GM23338 (cell line): ENCODE measurements at regions not wholly inside any gene's neighbourhood (a gene's known extent, or its start where the extent isn't known, plus 50 kb on each side); places are given as distances from the start of the nearest gene placed in this dataset.

ENCODE experiments used
- ATAC-seq: fragments of 200-7000 bp; cut with Tn5 transposase; 3 replicates; pipeline ENCODE4 v1.9.1; 2020
- DNase-seq: peaks from one replicate; pipeline ENCODE4 v3.0.0-alpha.2; 2015; ENCODE audit warnings: low spot score
- H2AFZ ChIP-seq: fragments of 200-600 bp; sonication (generic); 2 replicates; pipeline ENCODE4 v1.8.0; 2016; ENCODE audit warnings: antibody characterized with exemption, mild to moderate bottlenecking, moderate library complexity
- H3F3A ChIP-seq: fragments of 200-600 bp; sonication (generic); replicated peaks from 2 replicates; pipeline ENCODE4 v1.8.0; 2017; ENCODE audit warnings: antibody characterized with exemption, mixed run types, low read depth
- H3K27ac ChIP-seq: fragments of 200-600 bp; sonication (generic); 2 replicates; pipeline ENCODE4 v1.6.1; 2016; ENCODE audit warnings: low read depth
- H3K27me3 ChIP-seq: fragments of 200-600 bp; sonication (generic); 2 replicates; pipeline ENCODE4 v1.8.0; 2016; ENCODE audit warnings: mild to moderate bottlenecking, mixed run types, moderate library complexity; ENCODE audit not compliant: insufficient read depth
- H3K36me3 ChIP-seq: fragments of 200-600 bp; sonication (generic); 2 replicates; pipeline ENCODE4 v1.8.0; 2016; ENCODE audit warnings: mild to moderate bottlenecking; ENCODE audit not compliant: insufficient read depth
- H3K4me1 ChIP-seq: fragments of 200-600 bp; sonication (generic); 2 replicates; pipeline ENCODE4 v1.8.0; 2016; ENCODE audit warnings: mild to moderate bottlenecking, moderate library complexity; ENCODE audit not compliant: insufficient read depth
- H3K4me2 ChIP-seq: fragments of 200-600 bp; sonication (generic); 2 replicates; pipeline ENCODE4 v1.7.1; 2017; ENCODE audit warnings: mixed run types
- H3K4me3 ChIP-seq: fragments of 200-600 bp; sonication (generic); 2 replicates; pipeline ENCODE4 v1.6.1; 2016; ENCODE audit warnings: mixed run types
- H3K79me2 ChIP-seq: fragments of 200-600 bp; sonication (generic); replicated peaks from 2 replicates; pipeline ENCODE4 v1.8.0; 2017; ENCODE audit warnings: mild to moderate bottlenecking; ENCODE audit not compliant: insufficient read depth
- H3K9me2 ChIP-seq: fragments of 200-600 bp; sonication (generic); 2 replicates; pipeline ENCODE4 v1.8.0; 2017; ENCODE audit not compliant: insufficient read depth
- H4K20me1 ChIP-seq: fragments of 200-600 bp; sonication (generic); replicated peaks from 2 replicates; pipeline ENCODE4 v1.8.0; 2017; ENCODE audit warnings: mild to moderate bottlenecking; ENCODE audit not compliant: insufficient read depth
- H3K27ac Mint-ChIP-seq: 2 replicates; pipeline ENCODE4 v1.8.0; 2020; ENCODE audit warnings: inconsistent platforms, mild to moderate bottlenecking, moderate library complexity, mixed read lengths
- H3K27me3 Mint-ChIP-seq: 3 replicates; pipeline ENCODE4 v1.8.0; 2022; ENCODE audit warnings: low read depth, mild to moderate bottlenecking, moderate library complexity, mixed read lengths, inconsistent platforms; ENCODE audit not compliant: insufficient read depth, poor library complexity
- H3K36me3 Mint-ChIP-seq: 3 replicates; pipeline ENCODE4 v1.8.0; 2021; ENCODE audit warnings: low read depth, mild to moderate bottlenecking, inconsistent platforms, moderate library complexity, mixed read lengths
- H3K4me1 Mint-ChIP-seq: 3 replicates; pipeline ENCODE4 v1.8.0; 2020; ENCODE audit warnings: mild to moderate bottlenecking, inconsistent platforms, mixed read lengths
- H3K4me3 Mint-ChIP-seq: 3 replicates; pipeline ENCODE4 v1.8.0; 2021; ENCODE audit warnings: moderate library complexity, mild to moderate bottlenecking, inconsistent platforms, mixed read lengths
- H3K9me3 Mint-ChIP-seq: 3 replicates; pipeline ENCODE4 v1.8.0; 2020; ENCODE audit warnings: moderate library complexity, mild to moderate bottlenecking, inconsistent platforms, mixed read lengths
- EZH2 ChIP-seq: fragments of 200-600 bp; sonication (generic); IDR thresholded peaks from one replicate; pipeline ENCODE4 v1.8.0; 2017; ENCODE audit warnings: antibody characterized with exemption, mild to moderate bottlenecking, low read depth; ENCODE audit not compliant: unreplicated experiment
- EZH2phosphoT487 ChIP-seq: fragments of 200-600 bp; sonication (generic); IDR thresholded peaks from one replicate; pipeline ENCODE4 v1.8.1; 2018; ENCODE audit warnings: antibody characterized with exemption; ENCODE audit not compliant: unreplicated experiment
- JUNB ChIP-seq: IDR thresholded peaks from one replicate; pipeline ENCODE4 v1.6.1; 2016; ENCODE audit warnings: antibody characterized with exemption; ENCODE audit not compliant: unreplicated experiment
- POLR2AphosphoS5 ChIP-seq: IDR thresholded peaks from 2 replicates; pipeline ENCODE4 v1.6.1; 2016; ENCODE audit warnings: antibody characterized with exemption, low read depth
- ZNF114 ChIP-seq: fragments of 250-450 bp; sonication (Bioruptor Pico); IDR thresholded peaks from 2 replicates; pipeline ENCODE4 v1.5.0; 2020; ENCODE audit warnings: mild to moderate bottlenecking, moderate library complexity
- ZNF331 ChIP-seq: fragments of 250-450 bp; sonication (Bioruptor Pico); IDR thresholded peaks from 2 replicates; pipeline ENCODE4 v1.5.0; 2020; ENCODE audit warnings: low read depth, mild to moderate bottlenecking, moderate library complexity
- TF ChIP-seq, protein P1 (sequence below): fragments of 250-450 bp; sonication (Bioruptor Pico); IDR thresholded peaks from 2 replicates; pipeline ENCODE4 v1.5.0; 2020; ENCODE audit warnings: mild to moderate bottlenecking, moderate library complexity
- TF ChIP-seq, protein P2 (sequence below), 2 experiments: fragments of 200-600 bp in 1 of 2; sonication (generic) in 1 of 2; conservative IDR thresholded peaks; 2 replicates each; pipeline versions ENCODE4 v1.5.1 to v1.6.1; 2016 to 2017; ENCODE audit warnings: antibody characterized with exemption in 2 of 2, low read depth in 2 of 2, mild to moderate bottlenecking in 2 of 2, moderate library complexity in 1 of 2

DNA sequence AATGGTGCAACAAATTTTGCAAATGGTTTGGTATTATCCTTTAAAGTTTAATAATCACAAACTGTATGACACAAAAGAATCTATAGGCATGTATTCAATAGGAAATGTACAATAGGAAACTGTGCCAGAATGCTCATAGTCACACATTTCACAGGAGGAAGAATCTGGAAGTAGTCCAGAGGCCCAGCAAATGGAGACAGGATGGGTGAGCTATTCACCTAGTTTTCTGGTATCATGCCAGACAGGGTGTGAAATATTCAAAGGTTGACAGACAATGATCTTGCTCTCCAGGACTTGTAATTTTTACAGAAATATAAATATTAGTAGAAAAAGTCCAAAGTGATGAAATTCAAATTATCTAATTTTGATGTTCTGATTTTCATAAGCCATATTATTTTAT lies 520.1 kb upstream of the IMPG1 start (continued):
- TF ChIP-seq, protein P1, sequence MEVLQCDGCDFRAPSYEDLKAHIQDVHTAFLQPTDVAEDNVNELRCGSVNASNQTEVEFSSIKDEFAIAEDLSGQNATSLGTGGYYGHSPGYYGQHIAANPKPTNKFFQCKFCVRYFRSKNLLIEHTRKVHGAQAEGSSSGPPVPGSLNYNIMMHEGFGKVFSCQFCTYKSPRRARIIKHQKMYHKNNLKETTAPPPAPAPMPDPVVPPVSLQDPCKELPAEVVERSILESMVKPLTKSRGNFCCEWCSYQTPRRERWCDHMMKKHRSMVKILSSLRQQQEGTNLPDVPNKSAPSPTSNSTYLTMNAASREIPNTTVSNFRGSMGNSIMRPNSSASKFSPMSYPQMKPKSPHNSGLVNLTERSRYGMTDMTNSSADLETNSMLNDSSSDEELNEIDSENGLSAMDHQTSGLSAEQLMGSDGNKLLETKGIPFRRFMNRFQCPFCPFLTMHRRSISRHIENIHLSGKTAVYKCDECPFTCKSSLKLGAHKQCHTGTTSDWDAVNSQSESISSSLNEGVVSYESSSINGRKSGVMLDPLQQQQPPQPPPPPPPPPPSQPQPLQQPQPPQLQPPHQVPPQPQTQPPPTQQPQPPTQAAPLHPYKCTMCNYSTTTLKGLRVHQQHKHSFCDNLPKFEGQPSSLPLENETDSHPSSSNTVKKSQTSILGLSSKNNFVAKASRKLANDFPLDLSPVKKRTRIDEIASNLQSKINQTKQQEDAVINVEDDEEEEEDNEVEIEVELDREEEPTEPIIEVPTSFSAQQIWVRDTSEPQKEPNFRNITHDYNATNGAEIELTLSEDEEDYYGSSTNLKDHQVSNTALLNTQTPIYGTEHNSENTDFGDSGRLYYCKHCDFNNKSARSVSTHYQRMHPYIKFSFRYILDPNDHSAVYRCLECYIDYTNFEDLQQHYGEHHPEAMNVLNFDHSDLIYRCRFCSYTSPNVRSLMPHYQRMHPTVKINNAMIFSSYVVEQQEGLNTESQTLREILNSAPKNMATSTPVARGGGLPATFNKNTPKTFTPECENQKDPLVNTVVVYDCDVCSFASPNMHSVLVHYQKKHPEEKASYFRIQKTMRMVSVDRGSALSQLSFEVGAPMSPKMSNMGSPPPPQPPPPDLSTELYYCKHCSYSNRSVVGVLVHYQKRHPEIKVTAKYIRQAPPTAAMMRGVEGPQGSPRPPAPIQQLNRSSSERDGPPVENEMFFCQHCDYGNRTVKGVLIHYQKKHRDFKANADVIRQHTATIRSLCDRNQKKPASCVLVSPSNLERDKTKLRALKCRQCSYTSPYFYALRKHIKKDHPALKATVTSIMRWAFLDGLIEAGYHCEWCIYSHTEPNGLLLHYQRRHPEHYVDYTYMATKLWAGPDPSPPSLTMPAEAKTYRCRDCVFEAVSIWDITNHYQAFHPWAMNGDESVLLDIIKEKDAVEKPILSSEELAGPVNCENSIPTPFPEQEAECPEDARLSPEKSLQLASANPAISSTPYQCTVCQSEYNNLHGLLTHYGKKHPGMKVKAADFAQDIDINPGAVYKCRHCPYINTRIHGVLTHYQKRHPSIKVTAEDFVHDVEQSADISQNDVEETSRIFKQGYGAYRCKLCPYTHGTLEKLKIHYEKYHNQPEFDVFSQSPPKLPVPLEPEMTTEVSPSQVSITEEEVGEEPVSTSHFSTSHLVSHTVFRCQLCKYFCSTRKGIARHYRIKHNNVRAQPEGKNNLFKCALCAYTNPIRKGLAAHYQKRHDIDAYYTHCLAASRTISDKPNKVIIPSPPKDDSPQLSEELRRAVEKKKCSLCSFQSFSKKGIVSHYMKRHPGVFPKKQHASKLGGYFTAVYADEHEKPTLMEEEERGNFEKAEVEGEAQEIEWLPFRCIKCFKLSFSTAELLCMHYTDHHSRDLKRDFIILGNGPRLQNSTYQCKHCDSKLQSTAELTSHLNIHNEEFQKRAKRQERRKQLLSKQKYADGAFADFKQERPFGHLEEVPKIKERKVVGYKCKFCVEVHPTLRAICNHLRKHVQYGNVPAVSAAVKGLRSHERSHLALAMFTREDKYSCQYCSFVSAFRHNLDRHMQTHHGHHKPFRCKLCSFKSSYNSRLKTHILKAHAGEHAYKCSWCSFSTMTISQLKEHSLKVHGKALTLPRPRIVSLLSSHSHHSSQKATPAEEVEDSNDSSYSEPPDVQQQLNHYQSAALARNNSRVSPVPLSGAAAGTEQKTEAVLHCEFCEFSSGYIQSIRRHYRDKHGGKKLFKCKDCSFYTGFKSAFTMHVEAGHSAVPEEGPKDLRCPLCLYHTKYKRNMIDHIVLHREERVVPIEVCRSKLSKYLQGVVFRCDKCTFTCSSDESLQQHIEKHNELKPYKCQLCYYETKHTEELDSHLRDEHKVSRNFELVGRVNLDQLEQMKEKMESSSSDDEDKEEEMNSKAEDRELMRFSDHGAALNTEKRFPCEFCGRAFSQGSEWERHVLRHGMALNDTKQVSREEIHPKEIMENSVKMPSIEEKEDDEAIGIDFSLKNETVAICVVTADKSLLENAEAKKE, result no peak
- TF ChIP-seq POLR2AphosphoS5, result no peak
- no peak for TF ChIP-seq EZH2phosphoT487
- TF ChIP-seq EZH2, result no peak
- no peak for TF ChIP-seq ZNF114
- TF ChIP-seq, protein P2, sequence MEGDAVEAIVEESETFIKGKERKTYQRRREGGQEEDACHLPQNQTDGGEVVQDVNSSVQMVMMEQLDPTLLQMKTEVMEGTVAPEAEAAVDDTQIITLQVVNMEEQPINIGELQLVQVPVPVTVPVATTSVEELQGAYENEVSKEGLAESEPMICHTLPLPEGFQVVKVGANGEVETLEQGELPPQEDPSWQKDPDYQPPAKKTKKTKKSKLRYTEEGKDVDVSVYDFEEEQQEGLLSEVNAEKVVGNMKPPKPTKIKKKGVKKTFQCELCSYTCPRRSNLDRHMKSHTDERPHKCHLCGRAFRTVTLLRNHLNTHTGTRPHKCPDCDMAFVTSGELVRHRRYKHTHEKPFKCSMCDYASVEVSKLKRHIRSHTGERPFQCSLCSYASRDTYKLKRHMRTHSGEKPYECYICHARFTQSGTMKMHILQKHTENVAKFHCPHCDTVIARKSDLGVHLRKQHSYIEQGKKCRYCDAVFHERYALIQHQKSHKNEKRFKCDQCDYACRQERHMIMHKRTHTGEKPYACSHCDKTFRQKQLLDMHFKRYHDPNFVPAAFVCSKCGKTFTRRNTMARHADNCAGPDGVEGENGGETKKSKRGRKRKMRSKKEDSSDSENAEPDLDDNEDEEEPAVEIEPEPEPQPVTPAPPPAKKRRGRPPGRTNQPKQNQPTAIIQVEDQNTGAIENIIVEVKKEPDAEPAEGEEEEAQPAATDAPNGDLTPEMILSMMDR (conservative IDR thresholded peaks at IDR 0.05; ENCODE audit: low read depth in 2 of 2), result no peak
- no peak for TF ChIP-seq ZNF331 (CRISPR knock-in tag)

DNA sequence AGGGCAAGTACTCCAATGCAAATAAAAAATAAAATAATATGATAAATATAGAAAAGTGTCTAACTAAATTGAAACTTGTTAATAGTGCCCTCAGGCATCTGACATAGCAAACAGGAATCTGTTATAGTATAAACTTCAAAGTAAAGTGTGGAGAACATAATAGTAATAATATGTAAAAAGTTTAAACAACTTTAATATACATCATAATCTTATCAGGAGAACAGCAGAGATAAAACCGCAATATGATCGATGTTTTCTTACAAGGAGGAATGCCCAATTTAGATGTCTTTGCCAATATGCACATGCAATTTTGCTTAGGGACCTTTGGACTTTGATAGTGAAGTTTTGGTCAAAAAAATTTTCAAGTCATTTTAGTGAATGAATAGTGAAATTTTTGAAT lies 514.8 kb upstream of the IMPG1 start:
- Mint-ChIP-seq H3K27me3 (no peaks in the 10 kb centered on the region), H3K4me3 (no peak overlapping the region), H3K9me3 (peaks cover 12% of the 10 kb centered on the region; the same call in 2 of the 3 replicates), H3K27ac (no peak overlapping the region), H3K4me1 (peaks cover 13% of the 10 kb centered on the region), H3K36me3 (peaks cover 30% of the 10 kb centered on the region)
- no peak overlapping the region for H3K4me3 ChIP-seq
- no peaks in the 10 kb centered on the region for H3K27me3 ChIP-seq
- H3F3A ChIP-seq, result no peaks in the 10 kb centered on the region
- TF ChIP-seq, protein P2 (conservative IDR thresholded peaks at IDR 0.05; ENCODE audit: low read depth in 2 of 2), result no peak
- TF ChIP-seq POLR2AphosphoS5 (no peak), JUNB (no peak), ZNF331 (CRISPR knock-in tag) (no peak)
- H4K20me1 ChIP-seq, result peaks cover 7% of the 10 kb centered on the region; the same call in 1 of the 2 replicates
- H2AFZ ChIP-seq, result no peak overlapping the region
- no peak overlapping the region for H3K4me2 ChIP-seq
- H3K36me3 ChIP-seq, result no peaks in the 10 kb centered on the region
- 0 out of 2 replicates have a peak, but pooled peaks cover 1% of the 10 kb centered on the region for H3K9me2 ChIP-seq
- H3K27ac ChIP-seq, result no peak overlapping the region
- no peak for ATAC-seq
- peaks cover 73% of the 10 kb centered on the region for H3K79me2 ChIP-seq
- DNase-seq, result no peak
- peaks cover 11% of the 10 kb centered on the region; the same call in 1 of the 2 replicates for H3K4me1 ChIP-seq
